HG03520 (cell line): ENCODE measurements at regions not wholly inside any gene's neighbourhood (a gene's known extent, or its start where the extent isn't known, plus 50 kb on each side); places are given as distances from the start of the nearest gene placed in this dataset.

Experiments
- ATAC-seq: cut with Tn5 transposase; IDR thresholded peaks from one replicate; pipeline ENCODE4 v1.9.1; 2021; ENCODE audit warnings: mild to moderate bottlenecking, moderate library complexity; ENCODE audit not compliant: unreplicated experiment

DNA sequence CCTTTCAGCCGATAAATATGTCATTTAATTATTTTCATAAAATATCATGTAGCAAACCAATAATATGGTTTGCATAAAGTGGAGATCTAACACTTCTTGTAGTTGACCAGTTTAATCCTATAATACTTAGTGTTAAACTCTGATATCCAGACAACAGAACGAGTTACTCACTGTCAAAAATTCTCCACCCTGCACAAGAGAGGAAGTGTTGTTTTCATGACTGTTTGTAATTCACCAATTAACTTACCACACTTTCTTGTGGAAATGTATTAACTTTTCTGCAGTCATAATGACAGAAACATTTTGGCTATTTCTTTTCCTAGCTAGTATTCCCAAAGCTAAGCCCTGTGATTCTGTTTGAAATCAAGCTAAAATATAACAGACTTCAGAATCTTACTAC lies 555.3 kb upstream of the FTMT start:
- no peak for ATAC-seq

DNA sequence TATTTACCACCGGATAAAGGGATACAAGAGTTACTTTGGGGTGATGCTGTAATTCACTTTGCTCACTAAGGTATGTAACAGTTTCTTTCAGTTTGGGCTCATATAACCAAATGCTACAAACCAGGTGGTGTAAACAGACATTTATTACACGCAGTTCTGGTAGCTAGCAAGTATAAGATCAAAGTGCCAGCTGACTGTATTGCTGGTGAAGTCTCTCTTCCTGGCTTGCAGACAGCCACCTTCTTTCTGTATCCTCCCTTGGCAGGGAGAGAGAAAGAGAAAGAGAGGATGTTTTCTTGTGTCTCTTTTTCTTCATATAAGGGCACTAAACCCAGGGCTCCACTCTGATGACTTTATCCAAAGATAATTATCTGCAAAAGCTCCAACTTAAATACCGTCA lies 552.5 kb upstream of the FTMT start:
- no peak for ATAC-seq

DNA sequence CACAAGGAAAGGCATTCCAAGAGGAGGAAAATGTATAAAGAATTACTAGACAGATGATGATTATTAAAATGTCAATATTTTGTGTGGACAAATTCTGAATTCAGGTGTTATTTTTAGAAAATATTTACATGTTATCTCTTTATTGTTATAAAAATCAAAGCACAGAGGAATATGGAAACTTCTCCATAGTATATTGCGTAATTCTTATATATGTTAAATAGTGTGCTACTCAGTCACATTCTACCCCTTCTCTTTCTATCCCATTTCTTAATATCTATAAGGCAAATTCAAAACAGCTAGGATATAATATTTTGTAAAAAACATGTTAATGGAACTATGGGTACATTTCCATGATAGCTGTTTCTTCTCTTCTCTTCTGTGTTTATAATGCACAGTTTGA lies 546.8 kb upstream of the FTMT start:
- ATAC-seq: no peak

DNA sequence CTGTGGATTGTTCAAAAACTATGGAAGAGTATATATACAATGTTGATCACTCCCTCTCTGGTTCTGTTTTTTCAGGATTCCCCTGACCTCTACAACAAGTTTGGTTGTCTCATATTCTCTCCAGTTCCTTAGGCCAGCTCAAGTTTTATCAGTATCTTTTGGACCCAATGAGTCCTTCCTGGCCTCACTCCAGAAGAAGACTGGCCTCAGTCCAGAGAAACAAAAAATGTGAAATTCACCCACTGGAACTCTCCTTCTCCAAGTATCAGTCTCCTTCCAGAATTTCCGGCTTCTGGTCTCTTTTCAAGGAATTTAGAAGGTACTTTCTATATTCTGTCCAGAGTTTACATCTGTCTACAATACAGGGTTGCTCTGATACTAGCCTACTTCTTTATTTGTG lies 537.8 kb upstream of the FTMT start:
- no peak for ATAC-seq

DNA sequence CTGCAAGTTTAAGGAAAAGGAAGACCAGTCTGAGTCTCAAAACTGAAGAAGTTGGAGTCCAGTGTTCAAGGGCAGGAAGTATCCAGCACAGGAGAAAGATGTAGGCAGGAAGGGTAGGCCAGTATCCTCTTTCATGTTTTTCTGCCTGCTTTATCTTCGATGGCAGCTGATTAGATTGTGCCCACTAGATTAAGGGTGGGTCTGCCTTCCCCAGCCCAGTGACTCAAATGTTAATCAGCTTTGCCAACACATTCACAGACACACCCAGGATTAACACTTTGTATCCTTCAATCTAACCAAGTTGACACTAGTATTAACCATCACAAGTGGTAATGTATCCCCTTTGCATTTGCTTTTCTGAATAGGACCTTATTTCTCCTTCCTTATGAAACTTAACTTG lies 535.9 kb upstream of the FTMT start:
- no peak for ATAC-seq

DNA sequence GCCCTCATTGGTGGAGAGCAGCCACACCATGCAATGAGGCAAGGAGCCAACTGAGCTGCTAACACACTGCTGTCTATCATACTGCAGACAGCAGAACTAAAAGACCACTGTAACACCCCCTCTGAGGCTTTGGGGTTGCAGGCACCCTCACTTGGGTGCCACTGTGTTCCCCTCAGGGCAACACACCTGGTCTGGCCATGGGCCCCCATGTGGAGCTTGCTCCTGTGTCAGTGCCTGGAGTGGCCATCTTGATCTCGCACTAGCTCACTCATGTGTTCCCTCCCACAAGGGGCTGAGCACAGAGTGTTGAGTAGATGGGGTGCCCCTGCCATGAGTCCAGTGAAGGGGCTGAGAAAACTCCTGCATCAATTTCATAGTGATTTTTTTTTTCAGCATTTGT lies 532.4 kb upstream of the FTMT start:
- no peak for ATAC-seq

DNA sequence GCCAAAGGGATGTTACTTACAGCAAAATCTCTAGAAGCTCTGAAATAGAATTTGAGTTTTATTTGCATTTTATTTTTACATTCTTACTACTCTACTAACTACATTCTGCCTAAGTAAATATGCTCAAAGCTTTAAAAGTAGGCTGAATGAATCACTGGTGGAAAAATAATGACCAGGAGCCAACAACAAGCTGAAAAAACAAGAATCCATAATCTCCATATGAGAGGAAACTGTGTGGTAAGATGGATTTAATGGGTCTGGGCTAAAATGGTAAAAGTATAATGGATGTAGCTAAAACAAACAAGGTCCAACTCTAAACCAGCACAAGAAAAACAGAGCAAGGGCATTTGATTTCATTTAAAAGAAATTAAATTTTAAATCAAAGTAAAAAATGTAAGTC lies 525.8 kb upstream of the FTMT start:
- ATAC-seq: no peak

DNA sequence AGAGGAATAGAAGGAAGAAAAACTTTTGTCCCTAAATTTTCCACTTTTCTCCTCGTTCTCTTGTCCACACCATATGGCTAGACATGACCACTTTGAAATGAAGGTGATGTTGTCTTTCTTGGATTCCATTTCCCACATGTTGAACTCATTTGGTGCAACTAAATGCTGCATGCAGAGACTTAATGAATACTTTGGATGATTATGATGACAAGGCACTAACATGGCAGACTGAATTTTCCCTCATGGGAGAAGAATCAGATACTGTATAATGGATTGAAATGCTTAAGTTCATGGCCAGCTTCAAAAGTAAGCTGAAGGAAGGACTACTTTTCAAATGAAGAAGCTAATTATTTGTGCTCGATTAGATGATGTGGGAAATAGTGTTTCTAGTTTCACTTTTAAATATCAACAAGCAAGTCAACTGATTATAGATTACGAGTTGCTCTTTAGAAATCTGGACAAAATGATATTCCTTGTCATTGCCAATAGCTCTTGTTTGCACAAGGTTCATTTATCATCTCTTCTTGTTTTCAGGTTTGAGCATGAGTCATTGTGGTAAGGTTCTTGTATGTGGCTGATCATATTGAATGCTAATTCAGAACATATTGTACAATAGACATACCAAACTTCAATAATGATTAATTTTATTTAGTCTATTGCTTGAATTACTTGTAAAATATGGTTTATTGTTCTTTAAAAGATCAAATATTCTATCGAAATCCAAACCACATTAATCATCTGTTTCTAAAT lies 501.3 kb upstream of the FTMT start:
- ATAC-seq: no peak

DNA sequence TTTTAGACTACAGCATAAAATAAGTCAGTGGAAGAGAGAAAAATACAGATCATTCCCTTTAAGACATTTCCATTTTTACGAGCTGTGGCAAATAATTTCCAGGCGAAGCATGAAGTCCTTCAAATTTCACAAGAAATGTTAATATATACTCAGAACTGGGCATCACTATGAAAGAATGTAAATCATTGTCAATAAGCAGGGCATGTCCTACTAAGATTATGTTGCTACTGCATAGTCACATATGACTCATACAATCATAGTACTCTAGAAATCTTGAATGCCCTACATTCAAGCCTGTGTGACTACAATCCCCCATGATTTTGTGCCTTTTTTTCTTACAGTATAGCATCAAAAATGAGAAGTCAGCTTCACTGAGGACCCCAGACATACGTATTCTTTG lies 485.2 kb upstream of the FTMT start:
- ATAC-seq: no peak

DNA sequence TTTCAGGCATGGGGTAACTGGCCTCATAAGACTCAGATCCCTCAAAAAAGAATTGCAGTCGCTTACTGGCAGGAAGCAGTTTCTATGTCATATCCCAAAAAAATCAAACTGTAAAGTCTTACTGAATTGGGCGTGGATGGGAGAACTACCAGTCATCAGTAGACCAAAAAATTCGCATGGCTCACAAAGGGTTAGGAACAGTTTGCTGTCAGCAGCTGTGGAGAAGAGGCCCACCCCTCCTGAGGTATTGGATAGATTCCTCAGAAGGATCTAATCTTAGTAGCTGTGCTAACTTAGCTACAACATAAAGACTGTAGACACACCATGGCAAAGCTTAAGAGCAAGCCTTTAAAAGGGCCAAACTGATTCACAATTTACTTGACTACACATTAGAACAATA lies 478.3 kb upstream of the FTMT start:
- ATAC-seq: no peak

DNA sequence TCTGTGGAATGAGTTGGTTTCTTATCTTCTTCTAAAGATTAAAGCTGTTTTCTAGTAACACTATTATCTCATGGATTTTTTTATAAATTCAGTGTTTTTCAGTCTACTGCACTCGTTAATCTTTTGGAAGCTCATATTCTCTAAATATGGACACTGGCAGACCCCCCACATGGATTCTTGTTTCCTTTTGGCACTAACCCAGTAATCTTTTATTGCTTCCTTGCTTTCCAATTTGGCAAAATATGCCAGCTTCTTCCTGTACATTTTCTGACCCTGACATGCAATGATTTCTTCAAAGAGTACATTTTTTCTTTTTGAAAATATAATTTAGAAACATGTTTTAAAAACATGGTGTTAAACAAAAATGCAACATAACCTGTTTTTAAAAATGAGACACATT lies 474.2 kb upstream of the FTMT start:
- ATAC-seq: no peak

DNA sequence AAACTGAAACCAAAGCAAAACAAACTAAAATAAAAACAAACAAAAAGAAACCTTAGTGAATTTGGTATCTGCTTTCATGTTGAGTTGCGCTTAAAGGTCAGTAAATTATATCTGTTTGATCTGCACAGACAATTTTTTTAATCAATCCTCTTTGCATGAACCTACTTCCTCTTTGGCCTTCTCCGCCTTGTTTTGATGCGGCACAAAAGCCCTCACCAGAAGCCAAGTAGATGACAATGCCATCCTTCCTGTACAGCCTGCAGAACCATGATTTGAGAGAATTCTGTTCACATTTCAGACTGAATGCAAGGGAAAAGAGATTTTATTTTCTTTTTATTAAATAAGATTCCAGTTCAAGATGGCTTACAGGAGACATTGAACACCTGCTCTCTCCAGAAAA lies 473.6 kb upstream of the FTMT start:
- ATAC-seq: no peak

DNA sequence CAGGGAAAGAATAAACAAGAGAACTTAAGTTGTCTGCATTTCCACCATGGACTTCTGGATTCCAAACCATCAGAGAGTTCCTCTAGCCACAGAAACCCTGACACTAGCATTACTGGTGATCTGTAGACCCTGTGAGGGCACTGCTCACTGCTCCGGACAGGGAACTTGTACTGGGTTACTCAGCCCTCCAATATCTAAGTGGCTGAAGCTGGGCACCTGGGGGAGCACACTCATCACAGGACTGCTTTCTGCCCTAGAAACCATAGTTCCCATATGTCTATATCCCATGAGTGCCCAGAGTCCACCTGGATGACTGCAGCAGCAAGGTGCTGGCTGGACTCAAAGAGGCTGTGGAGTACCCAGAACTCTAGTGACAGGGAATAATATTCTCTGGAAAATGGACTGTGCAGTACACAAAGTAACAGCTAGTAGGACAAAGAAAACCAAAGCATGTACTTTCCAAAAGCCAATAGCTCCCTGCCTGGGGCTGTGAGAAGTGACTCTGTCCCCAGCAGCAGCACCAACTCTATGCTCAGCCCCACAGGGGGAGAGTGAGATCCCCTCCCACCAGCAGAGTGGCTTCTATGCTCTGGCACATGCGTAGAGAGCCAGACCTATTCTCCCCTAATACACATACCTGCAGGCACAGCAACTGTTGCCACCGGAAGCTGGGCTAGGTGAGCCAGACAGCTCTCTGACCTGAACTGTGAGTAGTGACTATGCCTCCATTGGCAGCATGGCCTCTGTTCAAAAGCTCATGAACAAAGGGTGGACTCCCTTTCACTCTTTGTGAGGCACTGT lies 472.9 kb upstream of the FTMT start:
- ATAC-seq: no peak

DNA sequence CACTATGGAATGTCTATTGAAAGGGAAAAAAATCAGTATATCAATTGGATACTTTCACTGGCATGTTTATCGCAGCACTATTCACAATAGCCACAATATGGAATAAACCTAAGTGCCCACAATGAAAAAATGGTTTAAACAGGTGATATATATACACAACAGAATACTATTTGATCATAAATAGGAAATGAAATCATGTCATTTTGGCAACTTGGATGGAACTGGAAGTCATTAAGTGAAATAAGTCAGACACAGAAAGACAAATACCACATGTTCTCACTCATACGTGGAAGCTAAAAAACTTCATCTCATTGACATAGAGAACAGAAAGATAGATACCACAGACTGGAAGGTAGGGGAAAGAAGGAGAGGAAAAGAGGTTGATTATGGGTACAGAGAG lies 471.6 kb upstream of the FTMT start:
- ATAC-seq: no peak

DNA sequence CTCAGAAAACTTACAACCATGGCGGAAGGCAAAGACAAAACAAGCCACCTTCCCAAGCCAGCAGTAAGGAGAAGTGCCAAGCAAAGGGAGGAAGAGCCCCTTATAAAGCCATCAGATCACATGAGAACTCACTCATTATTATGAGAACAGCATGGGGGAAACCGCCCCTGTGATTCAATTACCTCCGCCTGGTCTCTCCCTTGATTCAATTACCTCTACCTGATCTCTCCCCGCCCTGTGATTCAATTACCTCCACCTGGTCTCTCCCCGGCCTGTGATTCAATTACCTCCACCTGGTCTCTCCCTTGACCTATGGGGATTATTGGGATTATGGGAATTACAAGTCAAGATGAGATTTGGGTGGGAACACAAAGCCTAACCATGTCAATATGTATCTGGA lies 467.3 kb upstream of the FTMT start:
- ATAC-seq: no peak

DNA sequence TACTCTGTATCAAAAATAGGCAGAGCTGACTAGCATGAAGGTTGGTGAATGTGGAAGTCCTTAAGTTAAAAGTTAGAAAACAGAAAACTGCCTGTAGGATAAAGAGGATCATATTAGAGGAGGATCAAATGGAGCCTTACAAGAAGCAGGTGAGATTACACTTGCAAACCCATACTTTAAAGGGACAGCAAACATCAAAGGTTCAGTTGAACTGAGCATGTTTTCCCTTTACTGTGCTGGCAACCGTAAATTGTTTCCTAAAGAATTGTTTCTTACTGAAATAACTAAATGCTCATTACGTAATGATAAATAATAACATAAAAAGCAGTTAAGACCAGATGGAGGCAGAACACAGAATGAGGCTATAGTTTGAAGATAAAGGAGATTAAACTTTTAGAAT lies 465.3 kb upstream of the FTMT start:
- no peak for ATAC-seq

DNA sequence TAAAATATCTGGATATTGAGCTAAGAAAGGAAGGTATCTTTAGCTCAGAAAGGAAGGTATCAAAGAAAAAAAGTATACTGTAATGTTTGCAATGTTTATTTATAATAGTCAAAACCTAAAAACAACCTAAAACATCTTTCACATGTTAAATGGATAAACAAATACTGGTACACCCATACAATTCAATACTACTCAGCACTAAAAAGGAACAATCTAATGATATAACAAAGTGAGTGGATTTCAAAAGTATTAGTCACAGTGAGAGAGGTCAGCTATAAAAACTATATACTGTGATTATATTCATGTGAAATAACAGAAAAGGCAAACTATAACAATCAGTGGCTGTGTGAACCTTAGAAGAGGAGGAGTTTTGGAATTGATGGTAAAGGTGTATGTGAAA lies 455.0 kb upstream of the FTMT start:
- ATAC-seq: no peak

DNA sequence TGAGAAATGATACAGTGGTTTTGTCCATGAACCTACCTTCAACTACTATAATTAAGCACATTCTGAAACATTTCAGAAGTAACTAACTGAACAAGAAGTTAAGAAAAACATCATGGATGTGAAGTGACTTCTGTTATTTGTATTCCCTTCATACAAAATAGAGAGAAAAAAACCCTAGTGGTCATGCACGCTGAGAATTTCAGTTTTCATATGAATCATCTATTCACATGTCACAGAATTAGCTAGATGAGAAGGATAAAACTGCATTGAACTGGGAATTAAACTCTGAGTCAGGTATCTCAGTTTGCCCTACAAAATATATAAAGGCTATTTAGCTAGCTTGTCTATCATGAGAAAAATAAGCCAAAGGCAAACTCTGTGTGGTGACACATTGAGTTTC lies 451.8 kb upstream of the FTMT start:
- peak; percentile 79 for ATAC-seq

DNA sequence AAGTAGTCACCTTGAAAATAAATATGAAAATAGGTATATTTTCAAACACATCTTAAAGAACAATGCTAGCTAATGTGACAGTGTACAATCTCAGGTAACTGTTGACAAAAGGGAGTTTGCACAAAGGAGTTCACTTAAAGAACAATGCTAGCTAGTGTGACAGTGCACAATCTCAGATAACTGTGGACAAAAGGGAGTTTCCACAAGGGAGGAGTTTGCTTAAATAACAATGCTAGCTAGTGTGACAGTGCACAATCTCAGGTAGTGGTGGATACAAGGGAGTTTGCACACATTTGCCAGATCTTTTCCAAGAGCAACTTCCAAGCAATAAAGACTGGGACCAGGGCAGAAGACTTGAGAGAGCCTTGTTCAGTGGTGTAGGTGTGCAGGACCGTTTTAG lies 442.9 kb upstream of the FTMT start:
- no peak for ATAC-seq

DNA sequence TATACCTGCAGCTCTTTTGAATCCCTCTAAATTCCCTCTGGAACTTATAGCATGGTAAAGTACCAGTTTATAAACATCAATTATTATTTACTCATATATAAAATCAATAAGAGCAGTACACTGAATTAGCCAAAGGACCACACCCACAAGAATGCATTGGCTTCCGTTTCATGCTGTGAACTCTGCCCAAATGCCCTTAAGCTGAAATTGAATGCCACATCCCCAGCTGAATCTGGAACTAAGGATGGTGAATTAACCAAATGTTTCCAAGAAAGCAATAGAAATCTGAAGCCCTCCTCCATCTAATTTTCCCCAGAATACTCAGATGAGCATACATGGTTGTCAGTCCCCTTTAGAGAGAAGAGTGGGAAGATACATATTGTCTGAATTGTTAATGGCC lies 436.4 kb upstream of the FTMT start:
- no peak for ATAC-seq

DNA sequence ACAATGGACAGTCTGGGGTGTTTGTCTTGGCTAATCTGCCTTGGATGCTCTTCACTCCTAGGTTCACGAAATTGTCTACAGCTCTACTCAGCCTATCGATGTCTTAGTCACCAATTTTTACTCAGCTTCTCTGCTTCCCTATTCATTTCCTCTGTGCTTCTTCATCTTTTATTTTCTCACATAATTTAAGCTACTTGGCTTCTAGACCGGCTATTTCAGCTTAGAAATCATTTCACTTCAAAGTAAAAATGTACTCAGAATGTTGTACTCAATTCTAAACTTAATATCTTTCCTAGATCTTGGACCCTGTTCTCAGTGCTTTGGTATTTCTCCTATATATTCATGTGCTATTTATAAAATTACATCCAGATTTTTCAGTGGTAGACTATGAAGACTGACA lies 430.0 kb upstream of the FTMT start:
- ATAC-seq: no peak

DNA sequence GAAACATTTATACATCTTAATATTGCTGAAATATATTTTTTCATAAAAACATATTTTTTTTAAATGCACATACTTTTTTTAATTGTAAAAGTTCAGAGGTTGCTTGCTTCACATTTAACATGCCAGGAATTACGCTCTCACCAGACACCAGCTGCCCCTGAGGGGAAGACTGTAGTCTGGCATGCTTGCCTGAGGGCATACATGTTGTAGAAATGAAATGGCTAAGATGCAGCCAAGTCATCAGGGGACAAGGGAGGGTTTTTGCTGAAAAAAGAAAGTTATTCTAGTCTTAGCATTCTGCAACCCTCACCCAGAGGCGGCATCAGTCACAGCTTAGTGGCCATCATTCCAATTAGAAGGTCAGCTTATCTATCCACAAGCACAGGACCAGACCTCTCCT lies 426.7 kb upstream of the FTMT start:
- ATAC-seq: no peak

DNA sequence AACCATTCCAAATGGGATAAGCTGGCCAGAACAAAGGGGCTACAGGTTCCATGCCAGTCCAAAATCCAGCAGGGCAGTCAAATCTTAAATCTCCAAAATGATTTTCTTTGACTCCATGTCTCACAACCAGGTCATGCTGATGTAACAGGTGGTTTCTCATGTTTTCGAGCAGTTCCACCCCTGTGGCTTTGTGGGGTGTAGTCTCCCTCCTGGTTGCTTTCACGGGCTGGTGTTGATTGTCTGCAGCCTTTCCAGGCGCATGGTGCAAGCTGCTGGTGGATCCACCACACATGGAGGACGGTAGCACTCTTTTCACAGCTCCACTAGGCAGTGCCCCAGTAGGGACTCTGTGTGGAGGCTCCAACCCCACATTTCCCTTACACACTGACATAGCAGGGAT lies 425.5 kb upstream of the FTMT start:
- ATAC-seq: no peak
